SK-N-SH (cell line): ENCODE measurements at regions not wholly inside any gene's neighbourhood (a gene's known extent, or its start where the extent isn't known, plus 50 kb on each side); places are given as distances from the start of the nearest gene placed in this dataset.

Experiments used
- EZH2phosphoT487 ChIP-seq: fragments of 200-600 bp; sonication (generic); IDR thresholded peaks from 2 replicates; pipeline ENCODE4 v1.6.1; 2017; ENCODE audit warnings: low read depth, mixed run types, mild to moderate bottlenecking, antibody characterized with exemption, moderate library complexity, borderline replicate concordance
- FOXJ3 ChIP-seq: sonication (generic); formaldehyde crosslinking; IDR thresholded peaks from 2 replicates; pipeline ENCODE4 v1.5.1; 2020; ENCODE audit warnings: mild to moderate bottlenecking, missing genetic modification reagents
- MXI1 ChIP-seq: IDR thresholded peaks from 2 replicates; pipeline ENCODE4 v1.6.1; 2012; ENCODE audit warnings: mild to moderate bottlenecking, low read depth, low read length, improper control_type of control experiment
- NRF1 ChIP-seq: IDR thresholded peaks from 2 replicates; pipeline ENCODE4 v1.6.1; 2012; ENCODE audit warnings: low read depth, mild to moderate bottlenecking, low read length

DNA sequence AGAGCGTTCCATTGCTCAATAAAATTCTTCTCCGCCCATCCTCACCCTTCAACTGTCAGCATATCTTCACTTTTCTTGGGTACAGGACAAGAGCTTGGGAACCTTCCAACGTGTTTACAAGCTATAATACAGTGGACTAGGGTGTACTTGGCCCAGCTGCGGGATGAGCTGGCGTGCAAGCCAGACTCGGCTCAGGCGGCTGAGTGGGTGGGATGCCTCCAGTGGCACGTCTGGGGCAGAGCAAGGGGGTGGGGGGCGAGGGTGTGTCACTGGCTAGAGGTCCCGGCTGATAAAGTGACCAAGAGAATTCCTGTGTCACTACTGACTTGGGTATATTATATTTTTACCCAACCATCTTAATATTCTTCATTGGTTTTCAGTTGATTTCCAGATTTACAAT lies 179.7 kb downstream of the EVA1A start:
- TF ChIP-seq NRF1: no peak
- TF ChIP-seq EZH2phosphoT487: no peak
- no peak for TF ChIP-seq MXI1
- no peak for TF ChIP-seq FOXJ3 (CRISPR knock-in tag)
